ENCODE measurements at regions not wholly inside any gene's neighbourhood (a gene's known extent, or its start where the extent isn't known, plus 50 kb on each side); places are given as distances from the start of the nearest gene placed in this dataset.

DNA sequence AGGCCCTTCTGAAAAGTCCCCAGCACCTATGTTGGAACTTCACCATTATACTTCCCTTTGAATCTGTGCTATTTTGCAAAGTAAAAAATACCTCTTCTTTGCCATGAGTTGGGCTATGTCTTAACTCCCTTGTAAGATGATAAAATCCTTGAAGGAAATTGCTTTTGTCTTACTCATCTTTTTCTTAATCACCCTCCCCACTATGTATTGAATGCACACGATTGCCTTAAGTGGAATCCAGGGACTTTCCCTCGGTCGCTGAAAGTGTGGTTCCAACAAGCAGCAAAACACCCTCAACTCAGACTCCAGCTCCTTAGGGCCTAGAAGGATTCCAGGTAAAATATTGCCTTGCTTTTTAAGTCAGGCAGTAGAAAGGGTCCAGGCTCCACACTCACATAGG is 173.2 kb upstream of the ARL4C start:
- no peaks in the 10 kb centered on the region for H3K79me2 ChIP-seq (ENCODE audit: control insufficient read depth in 1 of 2, insufficient read depth in 2 of 2, low read length in 2 of 2)
- H3K4me1 ChIP-seq (replicated peaks in 1 of 4; ENCODE audit: control insufficient read depth in 3 of 4, insufficient read depth in 4 of 4, low read length in 3 of 4): peaks cover 0 to 4% (median 3%) of the 10 kb centered on the region in 4 experiments; a peak in 4 of 7 replicates
- H2BK20ac ChIP-seq (ENCODE audit: low read length): 0 out of 2 replicates have a peak overlapping the region, but pooled peaks have one; percentile 86
- peak overlapping the region; percentile 8 for H4K91ac ChIP-seq (replicated peaks; ENCODE audit: insufficient read length, low read length)
- H3K9me3 ChIP-seq (ENCODE audit: insufficient read depth in 2 of 2, low read depth in 1 of 2, low read length in 1 of 2): peaks cover 0 to under 1% of the 10 kb centered on the region in 2 experiments; a peak in 1 of 4 replicates
- no peaks in the 10 kb centered on the region for H4K20me1 ChIP-seq (replicated peaks in 1 of 2; ENCODE audit: control insufficient read depth in 1 of 2, insufficient read depth in 2 of 2, low read length in 2 of 2)
- H3K23me2 ChIP-seq (ENCODE audit: low read depth, low read length): no peaks in the 10 kb centered on the region
- H3K4me2 ChIP-seq (ENCODE audit: insufficient read depth in 1 of 2, low read depth in 2 of 2, low read length in 2 of 2): no peak overlapping the region
- H4K5ac ChIP-seq (ENCODE audit: insufficient read length, low read depth, low read length): no peak overlapping the region
- DNase-seq (ENCODE audit: low read depth in 1 of 2, low spot score in 2 of 2) (no peak), FAIRE-seq (no peak)
- H2BK15ac ChIP-seq (ENCODE audit: low read length): no peak overlapping the region
- H3K4ac ChIP-seq (replicated peaks; ENCODE audit: insufficient read length, low read depth, low read length): no peak overlapping the region
- H3K79me1 ChIP-seq (ENCODE audit: low read depth, low read length): no peaks in the 10 kb centered on the region
- H3K23ac ChIP-seq (ENCODE audit: insufficient read length): no peak overlapping the region
- no peak overlapping the region for H2BK120ac ChIP-seq (replicated peaks; ENCODE audit: low read depth, low read length)
- no peak overlapping the region for H4K8ac ChIP-seq (ENCODE audit: extremely low read depth, insufficient read depth, low read length)
- 0 out of 2 replicates have a peak overlapping the region, but pooled peaks have one; percentile 91 for H2BK12ac ChIP-seq (ENCODE audit: low read depth, low read length)
- POLR2A ChIA-PET (ENCODE audit: partially characterized antibody): no interaction called here
- H3K27ac ChIP-seq (ENCODE audit: low read depth, low read length): no peak overlapping the region
- CTCF ChIA-PET (ENCODE audit: partially characterized antibody): interaction anchor here (0.6 to 2.4 kb wide), 22 partner anchors 8 to 860 kb away, joined by 3 to 9 read pairs (median 4); no protein-coding TSS in a partner anchor
- no peak overlapping the region for H3K14ac ChIP-seq (ENCODE audit: insufficient read length)
- 76% methylated on average over 3 of the region's 3 CpGs; no CpG with 5 or more reads in 1 of the 2 experiments for WGBS, 2 experiments (ENCODE audit: extremely low coverage in 1 of 2, insufficient coverage in 1 of 2, insufficient read length in 1 of 2, insufficient replicate concordance in 2 of 2, low coverage in 1 of 2, low lambda C conversion rate in 2 of 2, missing lambda C conversion rate in 1 of 2)
- H3K9ac ChIP-seq (replicated peaks in 1 of 4; ENCODE audit: extremely low read depth in 1 of 4, low read depth in 3 of 4, low read length in 3 of 4): no peak overlapping the region
- H3K4me3 ChIP-seq (ENCODE audit: extremely low read depth in 1 of 4, insufficient read depth in 2 of 4, low read depth in 3 of 4, low read length in 4 of 4): no peak overlapping the region
- H3K27me3 ChIP-seq (replicated peaks in 1 of 4; ENCODE audit: control insufficient read depth in 3 of 4, extremely low read depth in 1 of 4, insufficient read depth in 3 of 4, low read length in 3 of 4): no peaks in the 10 kb centered on the region
- H3K36me3 ChIP-seq (ENCODE audit: control insufficient read depth in 2 of 4, insufficient read depth in 4 of 4, low read length in 3 of 4): no peaks in the 10 kb centered on the region
- no peak overlapping the region for H3K18ac ChIP-seq (ENCODE audit: extremely low read depth, low read length)
- no peak overlapping the region for H2AFZ ChIP-seq (ENCODE audit: low read length)
- H3K56ac ChIP-seq (replicated peaks; ENCODE audit: insufficient read length, low read depth, low read length): no peak overlapping the region
- no peak overlapping the region; the same call in 1 of the 2 replicates for H2AK5ac ChIP-seq (ENCODE audit: low read depth, low read length)
- H2BK5ac ChIP-seq (ENCODE audit: low read depth, low read length): no peak overlapping the region
- TF ChIP-seq EP300 (IDR thresholded peaks at IDR 0.05; ENCODE audit: borderline replicate concordance in 1 of 2, low read depth in 2 of 2, low read length in 2 of 2) (no peak), POLR2AphosphoS5 (IDR thresholded peaks at IDR 0.05; ENCODE audit: low read depth, low read length) (no peak), CTCF (IDR thresholded peaks at IDR 0.05; ENCODE audit: control extremely low read depth in 1 of 3, insufficient read depth in 1 of 3, low read depth in 1 of 3, low read length in 3 of 3) (no peak), HDAC2 (IDR thresholded peaks at IDR 0.05; ENCODE audit: borderline replicate concordance in 1 of 2, low read depth in 2 of 2, low read length in 2 of 2) (no peak), NANOG (IDR thresholded peaks at IDR 0.05; ENCODE audit: insufficient read depth, low read depth, low read length, poor library complexity, severe bottlenecking) (no peak), BCL11A (IDR thresholded peaks at IDR 0.05; ENCODE audit: low read depth in 2 of 2, low read length in 2 of 2) (no peak), CHD2 (IDR thresholded peaks at IDR 0.05; ENCODE audit: low read length) (no peak), SIRT6 (IDR thresholded peaks at IDR 0.05; ENCODE audit: low read length) (no peak), CREB1 (IDR thresholded peaks at IDR 0.05) (no peak), KDM1A (IDR thresholded peaks at IDR 0.05; ENCODE audit: borderline replicate concordance, low read length) (no peak)
- TF ChIP-seq, protein P1, sequence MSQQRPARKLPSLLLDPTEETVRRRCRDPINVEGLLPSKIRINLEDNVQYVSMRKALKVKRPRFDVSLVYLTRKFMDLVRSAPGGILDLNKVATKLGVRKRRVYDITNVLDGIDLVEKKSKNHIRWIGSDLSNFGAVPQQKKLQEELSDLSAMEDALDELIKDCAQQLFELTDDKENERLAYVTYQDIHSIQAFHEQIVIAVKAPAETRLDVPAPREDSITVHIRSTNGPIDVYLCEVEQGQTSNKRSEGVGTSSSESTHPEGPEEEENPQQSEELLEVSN (IDR thresholded peaks at IDR 0.05): no peak
